Effector memory CD4-positive, alpha-beta T cell (primary cell): ENCODE measurements at regions not wholly inside any gene's neighbourhood (a gene's known extent, or its start where the extent isn't known, plus 50 kb on each side); places are given as distances from the start of the nearest gene placed in this dataset.

Experiments used
- DNase-seq, 3 donors: peaks; one replicate each; pipeline ENCODE4 v3.0.0-alpha.2; 2020
- H3K27ac ChIP-seq: 2 replicates; pipeline ENCODE4 v1.7.0; 2013; ENCODE audit warnings: mild to moderate bottlenecking, low read length, moderate library complexity; ENCODE audit not compliant: insufficient read depth, poor library complexity, severe bottlenecking
- H3K27me3 ChIP-seq: replicated peaks from 2 replicates; pipeline ENCODE4 v1.7.0; 2013; ENCODE audit warnings: mild to moderate bottlenecking, low read length; ENCODE audit not compliant: insufficient read depth, control insufficient read depth, poor library complexity, severe bottlenecking
- H3K36me3 ChIP-seq: 2 replicates; pipeline ENCODE4 v1.7.0; 2013; ENCODE audit warnings: mild to moderate bottlenecking, low read length, moderate library complexity; ENCODE audit not compliant: control insufficient read depth, insufficient read depth
- H3K4me1 ChIP-seq: 2 replicates; pipeline ENCODE4 v1.7.0; 2013; ENCODE audit warnings: low read length, mild to moderate bottlenecking; ENCODE audit not compliant: control insufficient read depth, insufficient read depth, poor library complexity, severe bottlenecking
- H3K4me3 ChIP-seq: 2 replicates; pipeline ENCODE4 v1.7.0; 2013; ENCODE audit warnings: low read length, low read depth, mild to moderate bottlenecking; ENCODE audit not compliant: insufficient read depth, poor library complexity, severe bottlenecking
- H3K9me3 ChIP-seq: 2 replicates; pipeline ENCODE4 v1.7.0; 2013; ENCODE audit warnings: mild to moderate bottlenecking, low read length, moderate library complexity; ENCODE audit not compliant: control insufficient read depth

- H3K36me3 ChIP-seq = no peaks in the 10 kb centered on the region
- DNase-seq = no peak
Observed at GRCh38 chr11:16456366-16456765, 100.0 kb upstream of the SOX6 start.

GRCh38 chr11:16454289-16454863 lies 98.0 kb upstream of the SOX6 start:
- Histone ChIP-seq H3K9me3 (no peaks in the 10 kb centered on the region), H3K4me1 (no peaks in the 10 kb centered on the region), H3K36me3 (no peaks in the 10 kb centered on the region), H3K4me3 (no peak overlapping the region), H3K27me3 (no peaks in the 10 kb centered on the region), H3K27ac (no peak overlapping the region)
- no peak for DNase-seq

More at GRCh38 chr11:16456366-16456765, 100.0 kb upstream of the SOX6 start:
- Histone ChIP-seq H3K27me3 (no peaks in the 10 kb centered on the region), H3K27ac (no peak overlapping the region), H3K4me3 (no peak overlapping the region), H3K9me3 (no peaks in the 10 kb centered on the region), H3K4me1 (no peaks in the 10 kb centered on the region)

GRCh38 chr11:16448123-16448717 lies 91.9 kb upstream of the SOX6 start:
- DNase-seq = no peak
- H3K4me3 ChIP-seq = no peak overlapping the region
- no peaks in the 10 kb centered on the region for H3K9me3 ChIP-seq
- no peaks in the 10 kb centered on the region for H3K27me3 ChIP-seq
- H3K27ac ChIP-seq = no peak overlapping the region
- no peaks in the 10 kb centered on the region for H3K36me3 ChIP-seq
- H3K4me1 ChIP-seq = no peaks in the 10 kb centered on the region

DNA sequence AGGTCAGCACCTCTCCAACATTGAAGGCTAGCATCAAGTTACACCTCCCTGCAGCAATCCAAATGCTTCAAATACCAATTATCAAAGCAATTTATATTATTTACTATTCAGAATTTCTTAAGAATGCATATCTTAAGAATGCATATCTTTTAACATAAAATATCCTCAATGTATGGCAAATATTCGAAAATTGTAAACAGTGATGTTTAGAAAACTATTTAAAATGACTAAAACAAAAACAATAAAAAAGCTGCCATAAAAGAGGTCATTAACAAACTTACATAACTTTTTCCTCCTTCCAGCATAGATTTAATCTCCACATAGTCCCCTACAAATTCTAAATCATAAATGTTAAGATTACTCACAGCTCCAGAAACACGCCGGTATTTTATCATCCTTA lies 85.1 kb upstream of the SOX6 start:
- H3K27ac ChIP-seq = no peak overlapping the region
- H3K27me3 ChIP-seq = no peaks in the 10 kb centered on the region
- no peaks in the 10 kb centered on the region for H3K4me1 ChIP-seq
- no peak for DNase-seq
- no peak overlapping the region for H3K4me3 ChIP-seq
- no peaks in the 10 kb centered on the region for H3K36me3 ChIP-seq
- no peaks in the 10 kb centered on the region for H3K9me3 ChIP-seq

GRCh38 chr11:16440136-16440535 lies 83.8 kb upstream of the SOX6 start:
- Histone ChIP-seq H3K9me3 (no peaks in the 10 kb centered on the region), H3K27ac (no peak overlapping the region), H3K4me1 (no peaks in the 10 kb centered on the region), H3K4me3 (no peak overlapping the region), H3K36me3 (no peaks in the 10 kb centered on the region), H3K27me3 (no peaks in the 10 kb centered on the region)
- no peak for DNase-seq

DNA sequence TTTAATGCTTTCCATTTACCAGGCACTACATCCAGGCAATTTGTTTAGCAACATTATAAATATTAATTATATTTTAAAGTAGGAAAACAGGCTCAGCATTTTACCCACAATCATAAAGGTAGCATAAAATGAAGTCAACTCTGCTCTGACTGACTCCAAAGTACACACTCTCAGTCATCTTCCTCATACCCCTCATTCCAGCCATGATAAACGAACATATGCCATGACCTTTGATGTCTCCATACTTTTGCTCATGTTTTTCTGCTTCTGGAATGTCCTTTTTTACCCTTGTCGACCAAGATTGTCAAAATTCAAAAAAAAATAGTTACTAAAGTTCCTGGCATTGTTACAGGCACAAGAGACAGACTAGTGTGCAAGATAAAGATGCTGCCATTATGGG lies 77.7 kb upstream of the SOX6 start:
- no peak overlapping the region for H3K4me3 ChIP-seq
- H3K4me1 ChIP-seq = no peaks in the 10 kb centered on the region
- H3K9me3 ChIP-seq = no peaks in the 10 kb centered on the region
- H3K36me3 ChIP-seq = no peaks in the 10 kb centered on the region
- no peaks in the 10 kb centered on the region for H3K27me3 ChIP-seq
- no peak for DNase-seq
- H3K27ac ChIP-seq = no peak overlapping the region

- no peak overlapping the region for H3K4me3 ChIP-seq
- no peaks in the 10 kb centered on the region for H3K36me3 ChIP-seq
- DNase-seq = no peak
- no peaks in the 10 kb centered on the region for H3K27me3 ChIP-seq
- no peak overlapping the region for H3K27ac ChIP-seq
- no peaks in the 10 kb centered on the region for H3K4me1 ChIP-seq
- no peaks in the 10 kb centered on the region for H3K9me3 ChIP-seq
Observed at GRCh38 chr11:16430674-16431073, 74.3 kb upstream of the SOX6 start.

GRCh38 chr11:16421826-16422225 lies 65.5 kb upstream of the SOX6 start:
- H3K36me3 ChIP-seq = no peaks in the 10 kb centered on the region
- no peaks in the 10 kb centered on the region for H3K4me1 ChIP-seq
- H3K4me3 ChIP-seq = no peak overlapping the region
- no peak overlapping the region for H3K27ac ChIP-seq
- H3K27me3 ChIP-seq = no peaks in the 10 kb centered on the region
- no peak for DNase-seq
- no peaks in the 10 kb centered on the region for H3K9me3 ChIP-seq

DNA sequence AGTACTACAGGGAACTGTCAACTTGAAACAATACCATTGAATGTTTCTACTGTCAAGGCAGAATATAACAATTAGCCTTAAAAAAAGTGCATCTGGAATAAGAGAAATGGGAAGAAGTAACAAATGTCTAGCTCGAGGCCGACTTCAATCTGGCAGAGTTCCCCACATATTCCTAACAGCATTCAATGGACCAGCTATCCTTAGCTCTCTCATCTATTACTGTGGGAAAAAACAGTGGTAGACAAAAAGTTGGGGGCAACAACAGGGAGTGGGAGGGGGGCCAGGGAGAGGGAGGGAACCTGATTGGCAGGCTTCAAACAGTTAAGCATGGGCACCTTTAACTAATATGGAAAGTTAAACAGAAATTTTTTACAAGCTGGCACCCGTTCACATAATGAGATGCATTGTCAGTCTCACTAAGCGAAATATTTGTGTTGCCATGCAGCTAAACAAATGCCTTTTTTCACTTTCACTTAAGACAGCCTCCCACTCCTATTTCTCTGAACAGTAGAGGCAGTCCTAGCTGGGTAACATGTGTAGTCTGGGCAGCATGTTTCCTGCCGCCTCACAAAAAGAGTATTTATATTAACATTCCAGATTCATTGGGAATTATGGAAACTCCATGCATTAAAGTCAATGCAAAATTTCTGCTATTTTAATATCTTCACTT lies 62.2 kb upstream of the SOX6 start:
- Histone ChIP-seq H3K9me3 (no peaks in the 10 kb centered on the region), H3K36me3 (no peaks in the 10 kb centered on the region), H3K27ac (no peak overlapping the region), H3K4me1 (no peaks in the 10 kb centered on the region), H3K27me3 (no peaks in the 10 kb centered on the region), H3K4me3 (no peak overlapping the region)
- no peak for DNase-seq

- Histone ChIP-seq H3K9me3 (no peaks in the 10 kb centered on the region), H3K4me1 (no peaks in the 10 kb centered on the region), H3K27ac (no peak overlapping the region), H3K4me3 (no peak overlapping the region), H3K27me3 (no peaks in the 10 kb centered on the region), H3K36me3 (no peaks in the 10 kb centered on the region)
- no peak for DNase-seq
Observed at GRCh38 chr11:16412525-16413172, 56.3 kb upstream of the SOX6 start.
